H9 (cell line): ENCODE measurements at regions not wholly inside any gene's neighbourhood (a gene's known extent, or its start where the extent isn't known, plus 50 kb on each side); places are given as distances from the start of the nearest gene placed in this dataset.

Source experiments
- DNase-seq: peaks from one replicate; pipeline ENCODE4 v3.0.0-alpha.2; 2017
- H2AFZ ChIP-seq: one replicate; pipeline ENCODE4 v1.6.1; 2013; ENCODE audit warnings: mild to moderate bottlenecking, low read length, control low read depth, moderate library complexity
- H2AK5ac ChIP-seq: 2 replicates; pipeline ENCODE4 v1.6.1; 2013; ENCODE audit warnings: low read length, control low read depth, mixed read lengths; ENCODE audit not compliant: insufficient read length
- H2BK120ac ChIP-seq: one replicate; pipeline ENCODE4 v1.6.1; 2013; ENCODE audit warnings: low read depth, mild to moderate bottlenecking, low read length, control low read depth, inconsistent platforms; ENCODE audit not compliant: poor library complexity, severe bottlenecking
- H2BK12ac ChIP-seq: 2 replicates; pipeline ENCODE4 v1.6.1; 2013; ENCODE audit warnings: low read length, control low read depth, mixed read lengths, low read depth; ENCODE audit not compliant: insufficient read length
- H2BK15ac ChIP-seq: 2 replicates; pipeline ENCODE4 v1.6.1; 2013; ENCODE audit warnings: low read depth, low read length, control low read depth
- H2BK20ac ChIP-seq: one replicate; pipeline ENCODE4 v1.6.1; 2013; ENCODE audit warnings: low read depth, mild to moderate bottlenecking, low read length, control low read depth, inconsistent platforms; ENCODE audit not compliant: poor library complexity, severe bottlenecking
- H2BK5ac ChIP-seq: 2 replicates; pipeline ENCODE4 v1.6.1; 2013; ENCODE audit warnings: low read length, control low read depth, mixed read lengths; ENCODE audit not compliant: insufficient read length
- H3K14ac ChIP-seq: 2 replicates; pipeline ENCODE4 v1.6.1; 2013; ENCODE audit warnings: low read length, control low read depth; ENCODE audit not compliant: insufficient read depth
- H3K18ac ChIP-seq: 2 replicates; pipeline ENCODE4 v1.6.1; 2013; ENCODE audit warnings: low read depth, mild to moderate bottlenecking, mixed read lengths, low read length, control low read depth; ENCODE audit not compliant: insufficient read length
- H3K23ac ChIP-seq: 2 replicates; pipeline ENCODE4 v1.6.1; 2013; ENCODE audit warnings: low read length, control low read depth, mixed read lengths, low read depth; ENCODE audit not compliant: insufficient read length
- H3K23me2 ChIP-seq: 2 replicates; pipeline ENCODE4 v1.6.1; 2013; ENCODE audit warnings: low read depth, mild to moderate bottlenecking, mixed read lengths, low read length, control low read depth; ENCODE audit not compliant: insufficient read length, poor library complexity, severe bottlenecking
- H3K27ac ChIP-seq: 2 replicates; pipeline ENCODE4 v1.5.1; 2013; ENCODE audit warnings: low read length, control low read depth, mixed read lengths, low read depth; ENCODE audit not compliant: insufficient read length
- H3K27me3 ChIP-seq: 2 replicates; pipeline ENCODE4 v1.6.1; 2013; ENCODE audit warnings: low read length, control low read depth, inconsistent platforms; ENCODE audit not compliant: insufficient read depth
- H3K4ac ChIP-seq: 2 replicates; pipeline ENCODE4 v1.6.1; 2013; ENCODE audit warnings: low read depth, mild to moderate bottlenecking, control low read depth, inconsistent platforms, low read length, moderate library complexity
- H3K4me1 ChIP-seq: 2 replicates; pipeline ENCODE4 v1.6.1; 2013; ENCODE audit warnings: low read length, control low read depth, inconsistent platforms; ENCODE audit not compliant: insufficient read depth
- H3K4me2 ChIP-seq: 2 replicates; pipeline ENCODE4 v1.6.1; 2013; ENCODE audit warnings: low read length, control low read depth, mixed read lengths; ENCODE audit not compliant: insufficient read length, insufficient read depth
- H3K56ac ChIP-seq: 2 replicates; pipeline ENCODE4 v1.6.1; 2013; ENCODE audit warnings: low read depth, mild to moderate bottlenecking, mixed read lengths, low read length, control low read depth; ENCODE audit not compliant: insufficient read length
- H3K79me1 ChIP-seq: 2 replicates; pipeline ENCODE4 v1.6.1; 2013; ENCODE audit warnings: low read depth, mild to moderate bottlenecking, moderate library complexity, low read length, control low read depth, inconsistent platforms; ENCODE audit not compliant: insufficient read depth, poor library complexity, severe bottlenecking
- H3K79me2 ChIP-seq: 2 replicates; pipeline ENCODE4 v1.6.1; 2013; ENCODE audit warnings: low read length, control low read depth, inconsistent platforms; ENCODE audit not compliant: insufficient read depth
- H3K9ac ChIP-seq: 2 replicates; pipeline ENCODE4 v1.6.1; 2013; ENCODE audit warnings: low read length, control low read depth, mixed read lengths; ENCODE audit not compliant: insufficient read length; ENCODE audit errors: extremely low read depth
- H3K9me3 ChIP-seq: one replicate; pipeline ENCODE4 v1.6.1; 2013; ENCODE audit warnings: low read depth, low read length, inconsistent platforms; ENCODE audit not compliant: control insufficient read depth
- H3T11ph ChIP-seq: one replicate; pipeline ENCODE4 v1.6.1; 2013; ENCODE audit warnings: mild to moderate bottlenecking, low read length, control low read depth, inconsistent platforms
- H4K20me1 ChIP-seq: one replicate; pipeline ENCODE4 v1.6.1; 2013; ENCODE audit not compliant: control insufficient read depth, insufficient read length, insufficient read depth
- H4K5ac ChIP-seq: 2 replicates; pipeline ENCODE4 v1.6.1; 2013; ENCODE audit warnings: low read depth, mild to moderate bottlenecking, mixed read lengths, low read length, control low read depth; ENCODE audit not compliant: insufficient read length
- H4K8ac ChIP-seq: replicated peaks from 2 replicates; pipeline ENCODE4 v1.6.1; 2013; ENCODE audit warnings: low read length, control low read depth, mixed read lengths, low read depth; ENCODE audit not compliant: insufficient read length
- H4K91ac ChIP-seq: 2 replicates; pipeline ENCODE4 v1.6.1; 2013; ENCODE audit warnings: low read depth, mild to moderate bottlenecking, moderate library complexity, mixed read lengths, low read length, control low read depth; ENCODE audit not compliant: insufficient read length
- H3K27ac Mint-ChIP-seq, 3 experiments: 2 replicates in 2 of 3; 3 replicates in 1 of 3; pipeline ENCODE4 v1.8.0; 2020 to 2021; ENCODE audit warnings: mixed read lengths in 3 of 3, mild to moderate bottlenecking in 1 of 3, moderate library complexity in 1 of 3
- H3K27me3 Mint-ChIP-seq: 2 replicates; pipeline ENCODE4 v1.8.0; 2021; ENCODE audit warnings: low read depth, mild to moderate bottlenecking, moderate library complexity, mixed read lengths
- H3K36me3 Mint-ChIP-seq, 3 experiments: 2 replicates in 2 of 3; 3 replicates in 1 of 3; pipeline ENCODE4 v1.8.0; 2020 to 2021; ENCODE audit warnings: low read depth in 3 of 3, mixed read lengths in 3 of 3; ENCODE audit not compliant: insufficient read depth in 1 of 3
- H3K4me1 Mint-ChIP-seq, 2 experiments: 2 replicates each; pipeline ENCODE4 v1.8.0; 2020; ENCODE audit warnings: mixed read lengths in 2 of 2
- H3K4me3 Mint-ChIP-seq, 2 experiments: 2 replicates in 1 of 2; 3 replicates in 1 of 2; pipeline ENCODE4 v1.8.0; 2020 to 2021; ENCODE audit warnings: mild to moderate bottlenecking in 2 of 2, mixed read lengths in 2 of 2, moderate library complexity in 1 of 2
- H3K9me3 Mint-ChIP-seq, 2 experiments: 2 replicates in 1 of 2; 3 replicates in 1 of 2; pipeline ENCODE4 v1.8.0; 2020; ENCODE audit warnings: mild to moderate bottlenecking in 2 of 2, mixed read lengths in 2 of 2, moderate library complexity in 1 of 2
- whole genome bisulfite sequencing: extraction: QIAGEN DNeasy Blood & Tissue Kit; methylation state at CpG from one replicate; pipeline ENCODE4 v1.1.7; 2013; ENCODE audit warnings: missing lambda C conversion rate, low lambda C conversion rate, mixed read lengths; ENCODE audit not compliant: insufficient read length; ENCODE audit errors: extremely low coverage; 5-methylcytosine and 5-hydroxymethylcytosine counted together
- TF ChIP-seq, protein P1 (sequence below): fragments of 200-600 bp; sonication (generic); conservative IDR thresholded peaks from 3 replicates; pipeline ENCODE4 v1.8.0; 2021; ENCODE audit warnings: antibody characterized with exemption, mild to moderate bottlenecking

DNA sequence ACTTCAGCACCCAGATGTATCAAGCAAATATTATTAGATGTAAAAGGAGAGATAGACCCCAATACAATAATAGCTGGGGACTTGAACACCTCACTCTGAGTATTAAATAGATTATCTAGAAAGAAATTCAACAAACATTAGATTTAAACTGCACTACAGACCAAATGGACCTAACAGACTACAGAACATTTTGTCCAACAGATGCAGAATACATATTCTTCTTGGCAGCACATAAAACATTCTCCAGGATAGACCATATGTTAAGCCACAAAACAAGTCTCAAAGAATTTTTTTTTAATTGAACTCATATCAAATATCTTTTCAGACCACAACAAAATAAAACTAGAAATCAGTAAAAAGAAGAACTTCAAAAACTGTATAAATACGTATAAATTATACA is 130.4 kb downstream of the MTERF1 start:
- Mint-ChIP-seq H3K27ac (no peak overlapping the region), H3K4me1 (no peaks in the 10 kb centered on the region), H3K4me3 (no peak overlapping the region), H3K36me3 (peaks cover 0 to 4% (median 0%) of the 10 kb centered on the region in 3 experiments; a peak in 2 of 7 replicates), H3K9me3 (peaks cover 11 to 12% of the 10 kb centered on the region in 2 experiments; a peak in 3 of 5 replicates), H3K27me3 (peaks cover 2% of the 10 kb centered on the region; the same call in 1 of the 2 replicates)
- Histone ChIP-seq H2BK120ac (no peak overlapping the region), H2BK12ac (no peak overlapping the region), H3K23ac (no peak overlapping the region), H3K14ac (no peak overlapping the region), H2BK15ac (no peak overlapping the region), H3K4me1 (no peaks in the 10 kb centered on the region), H3K9me3 (no peaks in the 10 kb centered on the region), H3K18ac (no peak overlapping the region), H3K56ac (no peak overlapping the region), H3K27me3 (no peaks in the 10 kb centered on the region), H3T11ph (no peak overlapping the region), H3K79me1 (no peaks in the 10 kb centered on the region), H3K23me2 (no peaks in the 10 kb centered on the region), H3K9ac (no peak overlapping the region), H2BK5ac (no peak overlapping the region), H4K91ac (no peak overlapping the region), H2AFZ (no peak overlapping the region), H3K4me2 (no peak overlapping the region), H4K5ac (no peak overlapping the region), H2AK5ac (no peak overlapping the region), H3K27ac (no peak overlapping the region), H3K4ac (no peak overlapping the region), H3K79me2 (no peaks in the 10 kb centered on the region), H4K20me1 (no peaks in the 10 kb centered on the region), H4K8ac (no peak overlapping the region), H2BK20ac (no peak overlapping the region)
- WGBS, result no CpG with 5 or more reads among the region's 1 CpG
- TF ChIP-seq, protein P1, sequence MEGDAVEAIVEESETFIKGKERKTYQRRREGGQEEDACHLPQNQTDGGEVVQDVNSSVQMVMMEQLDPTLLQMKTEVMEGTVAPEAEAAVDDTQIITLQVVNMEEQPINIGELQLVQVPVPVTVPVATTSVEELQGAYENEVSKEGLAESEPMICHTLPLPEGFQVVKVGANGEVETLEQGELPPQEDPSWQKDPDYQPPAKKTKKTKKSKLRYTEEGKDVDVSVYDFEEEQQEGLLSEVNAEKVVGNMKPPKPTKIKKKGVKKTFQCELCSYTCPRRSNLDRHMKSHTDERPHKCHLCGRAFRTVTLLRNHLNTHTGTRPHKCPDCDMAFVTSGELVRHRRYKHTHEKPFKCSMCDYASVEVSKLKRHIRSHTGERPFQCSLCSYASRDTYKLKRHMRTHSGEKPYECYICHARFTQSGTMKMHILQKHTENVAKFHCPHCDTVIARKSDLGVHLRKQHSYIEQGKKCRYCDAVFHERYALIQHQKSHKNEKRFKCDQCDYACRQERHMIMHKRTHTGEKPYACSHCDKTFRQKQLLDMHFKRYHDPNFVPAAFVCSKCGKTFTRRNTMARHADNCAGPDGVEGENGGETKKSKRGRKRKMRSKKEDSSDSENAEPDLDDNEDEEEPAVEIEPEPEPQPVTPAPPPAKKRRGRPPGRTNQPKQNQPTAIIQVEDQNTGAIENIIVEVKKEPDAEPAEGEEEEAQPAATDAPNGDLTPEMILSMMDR, result no peak
- no peak for DNase-seq
